ENCODE measurements at regions not wholly inside any gene's neighbourhood (a gene's known extent, or its start where the extent isn't known, plus 50 kb on each side); places are given as distances from the start of the nearest gene placed in this dataset.
A peak's percentile ranks its signal among the peaks of the same experiment; 100 is the strongest.

GRCh38 chr3:190738636-190739155 lies 123.8 kb downstream of the GMNC start:
- Mint-ChIP-seq H3K9me3 (peaks cover 0 to 6% (median 0%) of the 10 kb centered on the region in 7 donors), H3K27me3 (peaks cover 10% of the 10 kb centered on the region), H3K27ac (no peak overlapping the region), H3K4me3 (no peak overlapping the region), H3K36me3 (no peaks in the 10 kb centered on the region), H3K4me1 (no peaks in the 10 kb centered on the region)
- no peaks in the 10 kb centered on the region for H3K9me3 ChIP-seq (ENCODE audit: control insufficient read depth in 2 of 2, low read length in 2 of 2)
- H3K27me3 ChIP-seq (ENCODE audit: control insufficient read depth, insufficient read depth, low read length) = peaks cover 3% of the 10 kb centered on the region
- H3K27ac ChIP-seq (ENCODE audit: insufficient read depth, low read length, poor library complexity, severe bottlenecking) = no peak overlapping the region
- no peaks in the 10 kb centered on the region for H3K36me3 ChIP-seq (ENCODE audit: control insufficient read depth, insufficient read depth, low read length)
- H3K4me3 ChIP-seq (ENCODE audit: low read depth, low read length) = no peak overlapping the region
- H3K4me1 ChIP-seq (ENCODE audit: control insufficient read depth, insufficient read depth, low read length, poor library complexity, severe bottlenecking) = no peaks in the 10 kb centered on the region
- DNase-seq (no peak), ATAC-seq (ENCODE audit: low read depth in 2 of 2) (no peak)

GRCh38 chr3:190737446-190737845 lies 125.0 kb downstream of the GMNC start:
- H3K4me3 Mint-ChIP-seq = no peak overlapping the region
- peaks cover 14% of the 10 kb centered on the region for H3K27me3 Mint-ChIP-seq
- H3K9me3 Mint-ChIP-seq = peaks cover 0 to 6% (median 0%) of the 10 kb centered on the region in 7 donors

GRCh38 chr3:190734490-190734889 lies 128.0 kb downstream of the GMNC start:
- no peak for ATAC-seq (ENCODE audit: low read depth in 2 of 2)
- DNase-seq = no peak
- H3K4me1 Mint-ChIP-seq = no peaks in the 10 kb centered on the region

More at GRCh38 chr3:190737446-190737845, 125.0 kb downstream of the GMNC start:
- H3K36me3 Mint-ChIP-seq = no peaks in the 10 kb centered on the region
- Histone ChIP-seq H3K36me3 (ENCODE audit: control insufficient read depth, insufficient read depth, low read length) (no peaks in the 10 kb centered on the region), H3K27ac (ENCODE audit: insufficient read depth, low read length, poor library complexity, severe bottlenecking) (no peak overlapping the region), H3K4me1 (ENCODE audit: control insufficient read depth, insufficient read depth, low read length, poor library complexity, severe bottlenecking) (no peaks in the 10 kb centered on the region), H3K4me3 (ENCODE audit: low read depth, low read length) (no peak overlapping the region), H3K27me3 (ENCODE audit: control insufficient read depth, insufficient read depth, low read length) (peaks cover 3% of the 10 kb centered on the region), H3K9me3 (ENCODE audit: control insufficient read depth in 2 of 2, low read length in 2 of 2) (no peaks in the 10 kb centered on the region)
- DNase-seq (no peak), ATAC-seq (ENCODE audit: low read depth in 2 of 2) (no peak)
- no peaks in the 10 kb centered on the region for H3K4me1 Mint-ChIP-seq
- H3K27ac Mint-ChIP-seq = no peak overlapping the region

DNA sequence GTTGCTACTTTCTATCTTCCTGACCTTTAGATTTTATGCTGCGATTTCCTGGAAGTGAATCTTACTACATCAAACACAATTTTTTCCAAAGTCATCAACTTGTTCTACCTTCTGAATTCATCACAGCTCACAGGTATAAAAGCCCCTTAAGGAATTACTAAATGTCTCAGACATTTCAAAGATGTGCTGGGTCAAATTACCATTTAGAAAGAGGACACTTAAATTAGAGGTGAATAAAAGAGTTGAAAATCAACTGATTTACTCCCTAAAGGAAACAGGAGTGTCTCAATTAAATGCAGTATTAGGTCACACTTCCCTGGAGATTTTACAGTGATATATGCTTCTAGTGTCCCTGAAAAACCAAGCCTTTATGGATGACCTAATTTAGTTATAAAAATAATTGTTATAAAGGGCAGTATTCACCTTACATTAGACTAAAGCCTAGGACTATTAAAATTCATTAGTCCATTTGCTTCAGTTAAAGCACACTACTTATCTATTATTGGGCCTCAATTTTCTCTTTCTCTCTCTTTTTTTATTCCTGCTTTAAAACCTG lies 128.8 kb downstream of the GMNC start:
- no peaks in the 10 kb centered on the region for H3K9me3 ChIP-seq (ENCODE audit: control insufficient read depth in 2 of 2, low read length in 2 of 2)
- Mint-ChIP-seq H3K9me3 (peaks cover 0 to 2% (median 0%) of the 10 kb centered on the region in 7 donors), H3K27ac (no peak overlapping the region), H3K4me3 (no peak overlapping the region), H3K27me3 (peaks cover 15% of the 10 kb centered on the region), H3K4me1 (no peaks in the 10 kb centered on the region), H3K36me3 (no peaks in the 10 kb centered on the region)
- H3K4me3 ChIP-seq (ENCODE audit: low read depth, low read length) = no peak overlapping the region
- DNase-seq = no peak
- ATAC-seq (ENCODE audit: low read depth in 2 of 2) = no peak
- H3K27ac ChIP-seq (ENCODE audit: insufficient read depth, low read length, poor library complexity, severe bottlenecking) = no peak overlapping the region
- H3K27me3 ChIP-seq (ENCODE audit: control insufficient read depth, insufficient read depth, low read length) = peaks cover 1% of the 10 kb centered on the region
- H3K36me3 ChIP-seq (ENCODE audit: control insufficient read depth, insufficient read depth, low read length) = no peaks in the 10 kb centered on the region
- no peaks in the 10 kb centered on the region for H3K4me1 ChIP-seq (ENCODE audit: control insufficient read depth, insufficient read depth, low read length, poor library complexity, severe bottlenecking)

More at GRCh38 chr3:190734490-190734889, 128.0 kb downstream of the GMNC start:
- Histone ChIP-seq H3K4me3 (ENCODE audit: low read depth, low read length) (no peak overlapping the region), H3K4me1 (ENCODE audit: control insufficient read depth, insufficient read depth, low read length, poor library complexity, severe bottlenecking) (no peaks in the 10 kb centered on the region), H3K36me3 (ENCODE audit: control insufficient read depth, insufficient read depth, low read length) (no peaks in the 10 kb centered on the region), H3K27me3 (ENCODE audit: control insufficient read depth, insufficient read depth, low read length) (peaks cover 1% of the 10 kb centered on the region), H3K9me3 (ENCODE audit: control insufficient read depth in 2 of 2, low read length in 2 of 2) (no peaks in the 10 kb centered on the region), H3K27ac (ENCODE audit: insufficient read depth, low read length, poor library complexity, severe bottlenecking) (no peak overlapping the region)
- Mint-ChIP-seq H3K36me3 (no peaks in the 10 kb centered on the region), H3K27me3 (peaks cover 15% of the 10 kb centered on the region), H3K9me3 (peaks cover 0 to 2% (median 0%) of the 10 kb centered on the region in 7 donors), H3K4me3 (no peak overlapping the region), H3K27ac (no peak overlapping the region)

DNA sequence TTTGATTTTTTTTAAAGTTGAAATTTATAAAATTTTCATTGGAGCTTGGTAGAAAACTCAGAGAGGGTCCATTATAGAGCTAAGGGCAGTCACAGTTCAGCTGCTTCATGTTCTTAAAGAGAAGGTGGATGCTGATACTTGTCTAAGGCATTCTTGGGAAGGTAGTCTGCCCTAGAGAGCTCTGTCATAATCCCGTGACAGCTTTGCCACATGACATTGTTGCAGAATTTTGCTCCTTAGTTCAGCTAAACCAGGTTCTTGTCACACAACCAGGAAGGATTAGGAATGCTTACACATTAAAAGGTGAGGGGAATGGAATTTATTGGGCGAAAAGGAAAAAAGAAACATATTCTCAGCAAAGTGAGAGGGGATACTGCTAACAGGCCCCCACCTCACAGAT lies 130.9 kb downstream of the GMNC start:
- Mint-ChIP-seq H3K4me3 (no peak overlapping the region), H3K4me1 (no peaks in the 10 kb centered on the region), H3K27me3 (peaks cover 15% of the 10 kb centered on the region), H3K27ac (no peak overlapping the region), H3K36me3 (no peaks in the 10 kb centered on the region), H3K9me3 (peaks cover 0 to 2% (median 0%) of the 10 kb centered on the region in 7 donors)
- Histone ChIP-seq H3K4me1 (ENCODE audit: control insufficient read depth, insufficient read depth, low read length, poor library complexity, severe bottlenecking) (no peaks in the 10 kb centered on the region), H3K27ac (ENCODE audit: insufficient read depth, low read length, poor library complexity, severe bottlenecking) (no peak overlapping the region), H3K36me3 (ENCODE audit: control insufficient read depth, insufficient read depth, low read length) (no peaks in the 10 kb centered on the region), H3K27me3 (ENCODE audit: control insufficient read depth, insufficient read depth, low read length) (peaks cover 1% of the 10 kb centered on the region), H3K9me3 (ENCODE audit: control insufficient read depth in 2 of 2, low read length in 2 of 2) (no peaks in the 10 kb centered on the region), H3K4me3 (ENCODE audit: low read depth, low read length) (no peak overlapping the region)
- ATAC-seq (ENCODE audit: low read depth in 2 of 2) = no peak
- no peak for DNase-seq

DNA sequence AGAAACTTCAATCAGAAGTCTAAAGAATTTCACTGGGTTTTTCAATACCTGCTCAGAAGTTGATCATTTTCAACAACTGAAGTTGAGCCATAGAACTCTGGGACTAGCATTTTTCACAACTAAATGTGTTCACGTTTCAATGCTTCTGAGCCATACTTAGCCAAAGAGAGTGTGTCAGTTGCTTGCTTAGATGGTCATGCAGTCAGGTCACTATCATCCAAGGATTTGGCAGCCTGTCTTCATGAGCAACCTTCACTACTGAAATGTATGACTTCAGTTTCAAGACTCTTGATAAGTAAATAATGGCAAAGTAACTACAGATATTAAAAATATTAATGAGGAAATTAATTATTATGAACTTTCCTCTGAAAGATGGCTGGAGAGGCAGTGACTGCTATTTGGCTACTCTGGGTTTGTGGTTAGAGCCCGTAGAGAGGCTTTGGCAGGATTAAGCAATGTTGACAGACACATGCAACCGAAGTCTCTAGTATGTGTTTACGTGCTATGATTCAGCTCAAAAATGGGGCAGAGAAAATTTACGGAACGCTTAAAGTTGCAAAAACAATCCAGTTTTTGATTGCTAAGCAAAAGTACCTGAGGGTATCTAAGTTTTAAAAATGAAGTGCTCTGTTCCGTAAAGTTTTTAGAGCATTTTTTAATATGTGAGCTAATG lies 133.8 kb downstream of the GMNC start:
- no peaks in the 10 kb centered on the region for H3K9me3 ChIP-seq (ENCODE audit: control insufficient read depth in 2 of 2, low read length in 2 of 2)
- H3K27me3 ChIP-seq (ENCODE audit: control insufficient read depth, insufficient read depth, low read length) = no peaks in the 10 kb centered on the region
- no peak overlapping the region for H3K4me3 ChIP-seq (ENCODE audit: low read depth, low read length)
- Mint-ChIP-seq H3K4me1 (no peaks in the 10 kb centered on the region), H3K27ac (no peak overlapping the region), H3K9me3 (peaks cover 0 to 2% (median 0%) of the 10 kb centered on the region in 7 donors), H3K27me3 (peaks cover 10% of the 10 kb centered on the region), H3K36me3 (no peaks in the 10 kb centered on the region), H3K4me3 (no peak overlapping the region)
- H3K27ac ChIP-seq (ENCODE audit: insufficient read depth, low read length, poor library complexity, severe bottlenecking) = no peak overlapping the region
- DNase-seq (no peak), ATAC-seq (ENCODE audit: low read depth in 2 of 2) (no peak)
- H3K36me3 ChIP-seq (ENCODE audit: control insufficient read depth, insufficient read depth, low read length) = no peaks in the 10 kb centered on the region
- H3K4me1 ChIP-seq (ENCODE audit: control insufficient read depth, insufficient read depth, low read length, poor library complexity, severe bottlenecking) = no peaks in the 10 kb centered on the region

DNA sequence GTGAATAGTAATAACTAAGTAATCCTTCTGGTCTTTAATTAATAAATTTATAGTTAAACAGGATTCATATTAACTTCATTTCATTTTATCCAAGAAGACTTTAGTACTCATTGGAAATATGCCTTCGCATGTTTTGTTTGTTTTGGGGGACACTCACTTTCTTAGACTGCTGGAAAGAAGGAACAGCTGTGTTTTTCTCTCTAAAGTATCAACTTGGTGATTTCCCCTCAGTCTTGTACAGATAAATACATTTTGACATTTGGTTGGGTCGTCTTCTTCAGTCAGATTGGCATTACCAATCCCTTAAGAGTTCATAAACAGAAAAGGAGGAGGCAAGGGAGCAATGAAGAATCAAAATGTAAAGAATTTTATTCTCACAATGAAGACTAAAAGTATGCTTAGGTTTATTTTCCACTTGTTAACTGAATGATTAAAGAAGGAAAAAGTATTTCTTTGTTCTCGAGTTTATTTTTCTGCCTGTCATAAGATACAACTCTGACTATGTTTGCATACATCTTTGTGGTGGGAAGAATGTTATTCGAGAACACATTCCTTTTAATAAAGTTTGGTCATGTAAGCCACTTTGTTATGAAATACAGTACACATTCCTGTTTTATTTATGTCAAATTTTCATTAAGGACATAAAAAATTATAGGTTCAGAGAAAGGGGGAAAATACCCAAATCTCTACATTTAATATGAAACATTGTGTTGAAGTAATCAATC lies 140.2 kb downstream of the GMNC start:
- no peak overlapping the region for H3K27ac ChIP-seq (ENCODE audit: insufficient read depth, low read length, poor library complexity, severe bottlenecking)
- no peak overlapping the region for H3K4me3 ChIP-seq (ENCODE audit: low read depth, low read length)
- H3K27me3 ChIP-seq (ENCODE audit: control insufficient read depth, insufficient read depth, low read length) = no peaks in the 10 kb centered on the region
- H3K9me3 ChIP-seq (ENCODE audit: control insufficient read depth in 2 of 2, low read length in 2 of 2) = no peaks in the 10 kb centered on the region
- H3K27ac Mint-ChIP-seq = no peak overlapping the region
- no peaks in the 10 kb centered on the region for H3K36me3 Mint-ChIP-seq
- no peaks in the 10 kb centered on the region for H3K4me1 Mint-ChIP-seq
- ATAC-seq (ENCODE audit: low read depth in 2 of 2) = no peak
- H3K4me1 ChIP-seq (ENCODE audit: control insufficient read depth, insufficient read depth, low read length, poor library complexity, severe bottlenecking) = no peaks in the 10 kb centered on the region
- H3K36me3 ChIP-seq (ENCODE audit: control insufficient read depth, insufficient read depth, low read length) = no peaks in the 10 kb centered on the region
- H3K27me3 Mint-ChIP-seq = peaks cover 5% of the 10 kb centered on the region
- no peak for DNase-seq
- peak overlapping the region in 1 of 4 donors; percentile 10 for H3K4me3 Mint-ChIP-seq
- H3K9me3 Mint-ChIP-seq = no peaks in the 10 kb centered on the region

Measured in CD4-positive, CD25-positive, alpha-beta regulatory T cell (primary cell).